T-helper 2 cell (primary cell): ENCODE measurements at regions not wholly inside any gene's neighbourhood (a gene's known extent, or its start where the extent isn't known, plus 50 kb on each side); places are given as distances from the start of the nearest gene placed in this dataset.
A peak's percentile ranks its signal among the peaks of the same experiment; 100 is the strongest.
"Not testable (repeated sequence)": the region's sequence is repeated elsewhere in the genome, so short reads cannot be mapped to it uniquely, and the experiment has no call there.

Source experiments
- DNase-seq, 5 experiments: peaks; one replicate each; pipeline versions ENCODE4 v3.0.0 to v3.0.0-alpha.2; 2012 to 2022

DNA sequence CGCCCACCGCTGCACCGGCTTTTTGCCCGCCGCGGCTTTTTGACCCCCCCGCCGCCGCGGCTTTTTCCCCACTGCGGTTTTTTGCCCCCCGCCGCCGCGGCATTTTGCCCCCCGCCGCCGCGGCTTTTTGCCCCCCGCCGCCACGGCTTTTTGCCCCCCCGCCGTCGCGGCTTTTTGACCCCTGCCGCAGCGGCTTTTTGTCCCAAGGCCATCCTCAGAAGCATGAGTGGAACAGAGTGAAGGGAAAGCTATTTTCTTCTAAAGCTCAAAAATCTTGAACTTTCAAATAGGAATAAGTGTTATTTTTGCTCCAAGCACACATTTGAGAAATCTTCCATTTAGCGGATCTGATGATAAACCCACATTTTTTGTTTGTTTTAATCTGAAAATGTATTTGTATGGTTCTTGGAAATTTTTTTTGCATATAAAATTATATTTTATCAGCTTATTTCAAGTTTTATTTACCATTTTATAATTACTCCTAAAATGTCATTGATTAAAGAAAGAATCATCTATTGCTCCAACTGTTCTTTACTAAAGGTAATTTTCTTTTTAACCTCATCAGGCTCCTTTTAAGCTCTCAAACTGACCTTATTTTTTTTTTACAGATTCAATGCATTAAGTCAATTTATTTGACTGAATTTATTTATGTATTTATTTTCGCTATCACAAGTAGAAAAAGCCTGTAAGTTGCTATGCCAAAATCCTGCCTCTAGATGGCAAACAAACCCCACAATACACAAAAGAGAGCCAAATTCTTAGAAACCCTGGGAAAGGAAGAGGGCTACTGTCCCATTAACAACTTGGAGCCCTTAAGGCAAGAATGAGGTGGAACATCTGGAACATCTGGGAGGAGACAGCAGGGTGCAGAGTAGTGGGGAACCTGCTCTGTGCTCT, 460.3 kb downstream of the ZNF33B start:
- not testable (repeated sequence) for DNase-seq

- DNase-seq = no peak
These were observed 461.1 kb downstream of the ZNF33B start for GRCh38 chr10:42177077-42177792.

- no peak for DNase-seq
These were observed 487.8 kb downstream of the ZNF33B start for GRCh38 chr10:42150428-42151061.

- DNase-seq = no peak
These were observed 488.5 kb downstream of the ZNF33B start for GRCh38 chr10:42149722-42150427.

DNA sequence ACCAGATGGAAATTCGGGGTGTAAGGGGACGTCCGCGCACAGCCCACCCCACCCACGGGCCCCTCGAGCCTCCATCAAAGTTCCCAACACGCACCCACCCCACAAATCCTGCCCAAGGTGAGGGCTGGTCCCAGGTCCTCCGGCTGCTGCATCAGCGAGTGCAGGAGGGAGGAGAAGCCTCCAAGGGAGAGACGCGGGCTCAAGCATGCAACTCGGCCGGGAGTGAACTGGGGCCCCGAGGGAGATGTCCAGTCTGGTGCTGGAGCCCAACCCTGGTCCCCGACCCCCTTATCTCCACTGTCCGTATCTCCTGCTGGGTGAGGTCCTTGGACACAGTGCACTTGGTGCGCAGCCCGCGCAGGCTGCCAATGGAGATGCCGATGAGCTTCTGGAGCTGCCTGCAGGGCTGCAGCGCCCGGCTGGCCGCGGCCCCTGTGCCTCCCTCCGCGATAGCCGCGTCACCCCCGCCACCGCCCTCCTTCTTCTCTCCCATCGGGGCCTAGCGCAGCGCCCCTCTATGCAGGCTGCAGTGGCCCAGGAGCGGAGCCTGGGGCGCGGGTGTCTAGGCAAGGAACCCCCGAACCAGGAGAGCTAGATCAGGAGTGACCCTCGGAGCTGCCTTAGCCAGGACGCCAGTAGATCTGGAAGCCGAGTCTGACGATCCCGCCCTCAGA, 489.2 kb downstream of the ZNF33B start:
- DNase-seq = peak in 1 of 5 experiments; percentile 8

GRCh38 chr10:42146165-42146564, 492.2 kb downstream of the ZNF33B start:
- DNase-seq = not testable (repeated sequence)

- not testable (repeated sequence) for DNase-seq
These were observed 500.3 kb downstream of the ZNF33B start for GRCh38 chr10:42138023-42138422.

GRCh38 chr10:42113158-42113450, 525.3 kb downstream of the ZNF33B start:
- DNase-seq = no peak

DNA sequence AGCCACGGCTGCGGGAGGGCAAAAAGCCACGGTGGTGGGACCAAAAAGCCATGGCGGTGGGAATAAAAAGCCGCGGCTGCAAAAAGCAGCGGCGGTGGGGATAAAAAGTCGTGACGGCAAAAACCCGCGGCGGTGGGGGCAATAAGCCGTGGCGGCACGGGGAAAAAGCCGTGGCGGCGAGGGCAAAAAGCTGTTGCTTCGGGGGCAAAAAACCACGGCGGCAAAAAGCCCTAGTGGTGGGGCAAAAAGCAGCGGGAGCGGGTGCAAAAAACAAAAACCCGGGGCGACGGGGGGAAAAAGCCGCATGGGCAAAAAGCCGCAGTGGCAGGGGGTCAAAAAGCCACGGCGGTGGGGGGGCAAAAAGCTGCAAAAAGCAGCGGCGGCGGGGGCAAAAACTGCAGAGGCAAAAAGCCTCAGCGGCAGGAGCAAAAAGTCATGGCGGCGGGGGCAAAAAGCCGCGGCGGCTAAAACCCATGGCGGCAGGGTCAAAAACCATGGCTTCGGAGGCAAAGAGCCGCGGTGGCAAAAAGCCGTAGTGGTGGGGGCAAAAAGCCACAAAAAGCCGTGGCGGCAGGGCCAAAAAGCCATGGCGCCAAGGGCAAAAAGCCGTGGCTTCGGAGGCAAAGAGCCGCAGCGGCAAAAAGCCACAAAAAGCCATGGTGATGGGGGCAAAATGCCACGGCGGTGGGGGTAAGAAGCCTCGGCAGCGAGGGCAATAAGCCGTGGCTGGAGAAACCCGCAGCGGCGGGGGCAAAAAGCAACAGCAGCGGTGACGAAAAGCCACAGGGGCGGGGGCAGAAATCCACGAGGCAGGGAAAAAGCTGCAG, 525.8 kb downstream of the ZNF33B start:
- DNase-seq = no peak

DNA sequence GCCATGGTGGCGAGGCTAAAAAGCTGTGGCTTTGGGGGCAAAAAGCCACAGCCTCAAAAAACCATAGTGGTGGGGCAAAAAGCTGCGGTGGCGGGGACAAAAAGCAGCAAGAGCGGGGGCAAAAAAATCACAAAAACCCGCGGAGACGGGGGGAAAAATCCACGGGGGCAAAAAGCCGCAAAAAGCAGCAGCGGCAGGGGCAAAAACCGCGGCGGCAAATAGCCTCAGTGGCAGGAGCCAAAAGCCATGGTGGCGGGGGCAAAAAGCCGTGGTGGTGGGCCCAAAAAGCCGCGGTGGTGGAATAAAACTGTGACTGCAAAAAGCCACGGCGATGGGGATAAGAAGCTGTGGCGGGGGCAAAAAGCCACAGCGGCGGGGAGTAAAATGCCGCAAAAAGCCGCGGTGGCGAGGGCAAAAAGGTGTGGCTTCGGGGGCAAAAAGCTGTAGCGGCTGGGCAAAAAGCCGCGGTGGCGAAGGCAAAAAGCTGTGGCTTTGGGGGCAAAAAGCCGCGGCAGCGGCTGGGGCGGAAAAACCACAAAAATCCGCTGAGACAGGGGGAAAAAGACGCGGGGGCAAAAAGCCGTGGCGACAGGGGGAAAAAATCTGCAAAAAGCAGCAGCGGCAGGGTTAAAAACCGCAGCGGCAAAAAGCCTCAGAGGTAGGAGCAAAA, 526.6 kb downstream of the ZNF33B start:
- DNase-seq = no peak

GRCh38 chr10:42111076-42111475, 527.3 kb downstream of the ZNF33B start:
- DNase-seq = no peak
